Stimulated activated CD4-positive, alpha-beta T cell treated with anti-CD3 and anti-CD28 coated beads, Interleukin-15, amount 100 ng/mL, for 1 hour (primary cell): ENCODE measurements at regions not wholly inside any gene's neighbourhood (a gene's known extent, or its start where the extent isn't known, plus 50 kb on each side); places are given as distances from the start of the nearest gene placed in this dataset.

Experiments
- DNase-seq, 2 donors: peaks; one replicate each; pipeline ENCODE4 v3.0.0-alpha.2; 2020; ENCODE audit warnings: low read depth in 1 of 2, low spot score in 1 of 2

- no peak for DNase-seq
Observed at GRCh38 chr2:165033402-165033801, 78.1 kb upstream of the SLC38A11 start.

- no peak for DNase-seq
Observed at GRCh38 chr2:165032559-165032958, 77.2 kb upstream of the SLC38A11 start.

- no peak for DNase-seq
Observed at GRCh38 chr2:165024199-165024598, 68.9 kb upstream of the SLC38A11 start.

GRCh38 chr2:165022781-165023180 is 67.5 kb upstream of the SLC38A11 start:
- no peak for DNase-seq

GRCh38 chr2:165017966-165018596 is 62.8 kb upstream of the SLC38A11 start:
- DNase-seq: no peak

- no peak for DNase-seq
Observed at GRCh38 chr2:165016772-165017411, 61.6 kb upstream of the SLC38A11 start.

GRCh38 chr2:165015052-165015642 is 59.8 kb upstream of the SLC38A11 start:
- DNase-seq: peak in 1 of 2 donors; percentile 20

GRCh38 chr2:165013944-165014619 is 58.8 kb upstream of the SLC38A11 start:
- DNase-seq: no peak

GRCh38 chr2:165011199-165011598 is 55.9 kb upstream of the SLC38A11 start:
- no peak for DNase-seq

- no peak for DNase-seq
Observed at GRCh38 chr2:165010556-165010955, 55.2 kb upstream of the SLC38A11 start.

- DNase-seq: no peak
Observed at GRCh38 chr2:165009466-165009865, 54.1 kb upstream of the SLC38A11 start.

- no peak for DNase-seq
Observed at GRCh38 chr2:165008730-165009315, 53.5 kb upstream of the SLC38A11 start.

- DNase-seq: no peak
Observed at GRCh38 chr2:165007161-165007744, 51.9 kb upstream of the SLC38A11 start.
